Vagina (tissue), 2 donors: ENCODE measurements at regions not wholly inside any gene's neighbourhood (a gene's known extent, or its start where the extent isn't known, plus 50 kb on each side); places are given as distances from the start of the nearest gene placed in this dataset.

Source experiments
- POLR2AphosphoS5 ChIP-seq, 2 donors: sonication (generic); formaldehyde crosslinking; IDR thresholded peaks; one replicate each; pipeline ENCODE4 v1.9.0; 2017; ENCODE audit warnings: antibody characterized with exemption in 2 of 2, mild to moderate bottlenecking in 2 of 2, low read depth in 1 of 2; ENCODE audit not compliant: insufficient read depth in 1 of 2
- TF ChIP-seq, protein P1 (sequence below), 3 experiments: fragments of 450-650 bp in 2 of 3; fragments of 200-600 bp in 1 of 3; sonication (generic) in 1 of 3; IDR thresholded peaks; one replicate each; pipeline ENCODE4 v1.5.1; 2017 to 2019; ENCODE audit warnings: antibody characterized with exemption in 3 of 3, mild to moderate bottlenecking in 2 of 3, moderate library complexity in 2 of 3

GRCh38 chr5:167557359-167557758 lies 734.1 kb upstream of the WWC1 start:
- no peak for TF ChIP-seq POLR2AphosphoS5 (IDR thresholded peaks at IDR 0.05; ENCODE audit: insufficient read depth in 1 of 2, low read depth in 1 of 2)
- TF ChIP-seq, protein P1, sequence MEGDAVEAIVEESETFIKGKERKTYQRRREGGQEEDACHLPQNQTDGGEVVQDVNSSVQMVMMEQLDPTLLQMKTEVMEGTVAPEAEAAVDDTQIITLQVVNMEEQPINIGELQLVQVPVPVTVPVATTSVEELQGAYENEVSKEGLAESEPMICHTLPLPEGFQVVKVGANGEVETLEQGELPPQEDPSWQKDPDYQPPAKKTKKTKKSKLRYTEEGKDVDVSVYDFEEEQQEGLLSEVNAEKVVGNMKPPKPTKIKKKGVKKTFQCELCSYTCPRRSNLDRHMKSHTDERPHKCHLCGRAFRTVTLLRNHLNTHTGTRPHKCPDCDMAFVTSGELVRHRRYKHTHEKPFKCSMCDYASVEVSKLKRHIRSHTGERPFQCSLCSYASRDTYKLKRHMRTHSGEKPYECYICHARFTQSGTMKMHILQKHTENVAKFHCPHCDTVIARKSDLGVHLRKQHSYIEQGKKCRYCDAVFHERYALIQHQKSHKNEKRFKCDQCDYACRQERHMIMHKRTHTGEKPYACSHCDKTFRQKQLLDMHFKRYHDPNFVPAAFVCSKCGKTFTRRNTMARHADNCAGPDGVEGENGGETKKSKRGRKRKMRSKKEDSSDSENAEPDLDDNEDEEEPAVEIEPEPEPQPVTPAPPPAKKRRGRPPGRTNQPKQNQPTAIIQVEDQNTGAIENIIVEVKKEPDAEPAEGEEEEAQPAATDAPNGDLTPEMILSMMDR (IDR thresholded peaks at IDR 0.05), result no peak
